Upper lobe of left lung (tissue), 4 donors: ENCODE measurements at regions not wholly inside any gene's neighbourhood (a gene's known extent, or its start where the extent isn't known, plus 50 kb on each side); places are given as distances from the start of the nearest gene placed in this dataset.

Source experiments
- CTCF ChIP-seq, 6 experiments: fragments of 450-650 bp in 4 of 6; fragments of 200-600 bp in 2 of 6; sonication (generic) in 2 of 6; IDR thresholded peaks; one replicate each; pipeline ENCODE4 v1.5.1; 2016 to 2019; ENCODE audit warnings: antibody characterized with exemption in 6 of 6
- EP300 ChIP-seq, 4 donors: sonication (generic); formaldehyde crosslinking; IDR thresholded peaks; one replicate each; pipeline ENCODE4 v1.5.1; 2017; ENCODE audit warnings: antibody characterized with exemption in 4 of 4, control low read depth in 2 of 4
- POLR2A ChIP-seq, 4 donors: fragments of 450-650 bp; IDR thresholded peaks; one replicate each; pipeline ENCODE4 v1.5.1; 2016 to 2017; ENCODE audit warnings: antibody characterized with exemption in 4 of 4, mild to moderate bottlenecking in 2 of 4
- POLR2AphosphoS5 ChIP-seq, 2 donors: sonication (generic); formaldehyde crosslinking; IDR thresholded peaks; one replicate each; pipeline ENCODE4 v1.5.1; 2017; ENCODE audit warnings: antibody characterized with exemption in 2 of 2

GRCh38 chr19:28727480-28728159 is 485.3 kb downstream of the UQCRFS1 start:
- TF ChIP-seq CTCF (IDR thresholded peaks at IDR 0.05) = no peak
- TF ChIP-seq POLR2A (IDR thresholded peaks at IDR 0.05) = no peak
- no peak for TF ChIP-seq EP300 (IDR thresholded peaks at IDR 0.05)
- no peak for TF ChIP-seq POLR2AphosphoS5 (IDR thresholded peaks at IDR 0.05)
